ENCODE measurements at regions not wholly inside any gene's neighbourhood (a gene's known extent, or its start where the extent isn't known, plus 50 kb on each side); places are given as distances from the start of the nearest gene placed in this dataset.

DNA sequence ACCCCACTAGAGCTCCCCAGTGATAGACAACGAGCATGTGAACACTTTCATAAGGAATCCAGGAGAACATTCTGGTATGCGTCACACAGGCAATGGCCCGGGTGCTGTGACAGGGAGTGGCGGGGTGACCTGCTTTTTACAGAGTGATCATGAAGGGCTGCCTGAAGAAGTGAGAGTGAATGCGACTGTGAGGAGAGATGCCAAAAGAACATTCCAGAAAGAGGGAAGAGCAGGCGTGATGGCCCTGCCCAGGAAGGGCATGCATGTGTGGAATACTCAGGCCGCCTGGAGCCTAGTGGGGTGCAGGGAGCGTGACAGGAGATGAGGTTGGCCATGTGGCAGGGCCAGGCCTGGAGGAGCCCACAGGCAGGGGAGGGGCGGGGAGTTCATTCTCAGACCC lies 53.8 kb downstream of the FZD10 start:
- DNase-seq: no peak

- no peak for DNase-seq
Observed at GRCh38 chr12:130218682-130219081, 56.4 kb downstream of the FZD10 start.

DNA sequence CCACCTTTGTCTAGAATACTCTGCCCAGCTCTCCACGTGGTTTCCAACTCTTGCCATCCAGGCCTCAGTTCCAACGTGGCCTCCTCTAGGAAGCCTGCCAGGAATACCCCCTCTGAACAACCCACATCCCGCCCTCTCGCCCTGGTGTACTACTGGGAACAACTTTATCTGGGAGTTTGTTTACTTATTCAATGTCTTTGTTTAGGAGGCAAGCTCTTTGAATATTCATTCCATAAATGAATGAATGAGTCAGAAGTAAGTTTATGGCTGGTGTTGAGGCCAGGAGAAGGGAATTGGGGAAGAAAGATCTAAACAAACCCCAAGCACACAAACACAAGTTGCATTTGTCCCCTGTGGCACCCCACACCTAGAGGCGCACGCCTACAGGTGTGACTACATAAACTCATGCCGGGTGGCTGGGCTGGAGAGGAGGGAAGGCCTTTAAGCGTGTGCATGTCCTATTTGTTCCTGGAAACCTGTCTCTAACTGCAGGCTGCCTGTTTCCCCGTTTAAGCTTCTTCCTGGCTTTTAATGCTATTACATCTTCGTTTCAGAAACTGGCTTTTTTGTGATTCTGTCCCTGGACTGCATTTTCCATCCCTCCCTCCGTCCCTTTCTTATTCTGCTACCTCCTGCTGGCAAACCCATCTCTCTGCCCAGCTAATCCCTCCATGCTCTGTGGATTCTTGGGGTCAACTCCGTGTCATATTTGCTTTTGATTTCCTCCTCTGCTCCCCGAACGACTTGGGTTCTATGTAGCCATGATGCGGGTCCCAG lies 57.9 kb downstream of the FZD10 start:
- no peak for DNase-seq

DNA sequence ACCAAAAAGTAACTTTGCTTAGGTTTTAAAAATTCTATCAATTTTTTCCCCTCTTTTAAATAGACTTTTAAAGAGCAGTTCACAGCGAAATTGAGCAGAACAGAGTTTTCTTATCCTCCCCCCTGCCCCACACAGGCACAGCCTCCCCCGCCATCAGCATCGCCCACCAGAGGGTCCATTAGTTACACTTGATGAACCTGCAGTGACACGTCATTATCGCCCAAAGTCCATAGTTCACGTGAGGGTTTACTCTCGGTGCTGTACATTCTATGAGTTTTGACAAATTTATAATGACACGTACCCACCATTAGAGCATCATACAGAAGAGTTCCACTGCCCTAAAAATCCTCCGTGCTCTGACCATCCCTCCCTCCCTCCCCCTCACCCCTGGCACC lies 58.4 kb downstream of the FZD10 start:
- DNase-seq: no peak

DNA sequence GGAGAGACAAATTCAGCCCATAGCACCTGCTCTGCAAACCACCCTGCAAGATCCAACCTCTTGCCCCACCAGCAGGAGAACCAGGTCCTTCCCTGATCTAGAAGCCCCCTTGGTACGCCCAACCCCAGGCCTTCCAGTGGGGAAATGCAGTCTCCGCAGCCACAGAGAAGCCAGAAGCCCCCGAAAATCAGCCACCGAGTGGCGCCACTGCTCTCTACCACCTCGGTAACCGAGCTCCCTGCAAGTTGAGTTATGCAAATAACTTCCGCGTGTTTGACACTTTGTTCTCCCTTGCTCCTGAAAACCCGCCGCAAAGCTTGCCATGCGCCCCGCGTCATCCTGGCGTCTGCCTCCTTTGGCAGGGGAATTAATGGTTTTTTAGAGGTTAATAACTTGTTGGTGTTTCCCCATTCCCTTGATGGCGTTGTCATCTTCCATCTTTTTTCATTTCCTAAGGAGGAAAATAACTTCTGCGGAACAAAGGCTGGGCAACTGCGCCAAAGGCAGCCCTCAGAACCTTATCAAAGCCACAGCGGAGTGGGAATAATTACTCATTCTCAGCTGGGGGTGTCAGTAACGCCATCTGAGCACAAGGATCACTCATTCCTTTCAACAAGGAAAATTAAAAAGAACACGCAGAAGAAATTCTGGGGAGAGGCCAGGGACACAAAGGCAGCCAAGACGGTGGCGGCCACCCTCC lies 60.4 kb downstream of the FZD10 start:
- DNase-seq: no peak

DNA sequence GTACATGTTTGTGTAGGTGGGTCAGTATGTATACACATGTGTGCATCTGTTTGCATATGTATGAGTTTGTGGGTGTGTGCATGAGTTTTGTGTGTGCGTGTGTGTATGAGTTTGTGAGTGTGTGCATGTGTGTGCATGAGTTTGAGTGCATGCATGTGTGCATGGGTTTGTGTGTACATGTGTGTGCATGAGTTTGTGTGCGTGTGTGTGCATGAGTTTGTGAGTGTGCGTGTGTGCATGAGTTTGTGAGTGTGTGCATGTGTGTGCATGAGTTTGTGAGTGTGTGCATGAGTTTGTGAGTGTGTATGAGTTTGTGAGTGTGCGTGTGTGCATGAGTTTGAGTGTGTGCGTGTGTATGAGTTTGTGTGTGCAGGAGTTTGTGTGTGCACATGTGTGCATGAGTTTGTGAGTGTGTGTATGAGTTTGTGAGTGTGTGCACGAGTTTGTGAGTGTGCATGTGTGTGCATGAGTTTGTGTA lies 61.5 kb downstream of the FZD10 start:
- DNase-seq: no peak

- DNase-seq: no peak
Observed at GRCh38 chr12:130224613-130225012, 62.3 kb downstream of the FZD10 start.

- no peak for DNase-seq
Observed at GRCh38 chr12:130225347-130225746, 63.1 kb downstream of the FZD10 start.

DNA sequence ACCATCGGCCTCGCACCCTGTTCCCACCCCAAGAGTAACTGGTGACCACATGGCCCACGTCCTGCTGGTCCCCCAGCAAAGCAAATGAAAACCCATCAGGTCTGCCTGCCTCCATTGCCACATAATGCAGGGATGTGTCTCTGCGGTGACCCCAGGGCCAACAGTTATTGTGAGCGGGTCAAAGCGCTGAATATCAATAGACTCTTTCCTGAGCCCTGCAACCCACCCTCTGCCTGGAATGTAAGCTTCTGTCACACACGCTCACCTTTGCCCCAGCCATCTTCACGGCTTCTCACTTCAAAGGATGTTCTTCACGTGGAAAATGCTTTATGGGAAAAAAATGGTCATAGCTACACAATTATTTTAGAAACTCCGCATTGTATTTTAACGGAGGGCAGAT lies 63.9 kb downstream of the FZD10 start:
- DNase-seq: no peak

GRCh38 chr12:130226771-130227170 lies 64.5 kb downstream of the FZD10 start:
- no peak for DNase-seq

DNA sequence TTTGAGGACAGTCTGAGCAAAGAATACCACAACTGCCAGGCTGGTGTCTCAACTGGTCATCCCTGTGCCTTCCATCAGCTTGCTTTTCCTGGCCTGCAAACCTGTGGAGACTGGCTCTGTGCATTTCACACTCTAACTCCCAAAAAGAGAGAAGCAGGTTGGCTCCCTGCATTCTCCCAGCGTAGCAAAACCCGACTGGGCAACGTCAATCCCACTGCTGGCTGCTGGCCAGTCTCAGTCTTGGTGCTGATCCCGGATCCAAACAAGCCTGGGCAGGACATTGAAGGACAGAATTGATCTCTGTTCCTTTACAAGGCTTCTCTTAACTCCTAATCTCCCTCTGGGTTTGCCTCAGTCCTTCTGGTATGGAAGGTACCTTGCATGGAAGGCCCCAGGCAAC lies 65.4 kb downstream of the FZD10 start:
- DNase-seq: no peak

GRCh38 chr12:130236446-130236845 lies 74.2 kb downstream of the FZD10 start:
- DNase-seq: no peak

DNA sequence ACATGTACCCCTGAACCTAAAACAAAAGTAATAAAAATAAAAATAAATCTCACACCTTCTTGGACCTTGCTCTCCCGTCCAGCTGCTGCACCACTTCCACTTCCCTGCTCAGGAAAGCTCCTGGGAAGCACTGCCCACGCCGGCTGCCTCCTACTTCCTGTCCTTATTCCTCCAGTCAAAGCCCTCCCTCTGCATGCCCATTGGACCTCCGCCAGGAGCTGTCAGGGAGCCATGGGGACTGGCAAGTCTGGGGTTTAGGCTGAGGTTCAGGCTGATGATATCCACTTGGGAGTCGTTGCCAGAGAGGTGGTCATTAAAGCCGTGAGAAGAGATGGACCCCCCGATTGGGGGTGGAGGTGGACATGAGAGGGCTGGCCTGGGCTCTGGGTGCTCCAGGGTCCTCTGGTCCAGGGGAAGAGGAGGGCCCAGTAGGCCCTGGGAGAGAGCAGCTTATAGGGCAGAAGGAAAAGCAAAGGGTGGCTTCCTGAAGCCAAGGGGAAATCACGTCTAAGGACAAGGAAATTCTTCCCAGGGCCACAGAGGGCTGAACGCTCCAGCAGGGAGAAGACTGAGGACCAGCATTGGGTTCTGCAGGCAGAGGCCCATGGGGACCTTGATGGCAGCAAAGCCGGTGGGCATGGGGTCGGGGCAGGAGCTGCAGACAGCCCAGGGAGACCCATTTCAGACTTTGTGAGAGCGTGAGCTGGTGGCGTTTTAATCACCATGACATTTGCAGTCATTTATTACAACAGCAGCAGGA lies 78.7 kb downstream of the FZD10 start:
- no peak for DNase-seq

DNA sequence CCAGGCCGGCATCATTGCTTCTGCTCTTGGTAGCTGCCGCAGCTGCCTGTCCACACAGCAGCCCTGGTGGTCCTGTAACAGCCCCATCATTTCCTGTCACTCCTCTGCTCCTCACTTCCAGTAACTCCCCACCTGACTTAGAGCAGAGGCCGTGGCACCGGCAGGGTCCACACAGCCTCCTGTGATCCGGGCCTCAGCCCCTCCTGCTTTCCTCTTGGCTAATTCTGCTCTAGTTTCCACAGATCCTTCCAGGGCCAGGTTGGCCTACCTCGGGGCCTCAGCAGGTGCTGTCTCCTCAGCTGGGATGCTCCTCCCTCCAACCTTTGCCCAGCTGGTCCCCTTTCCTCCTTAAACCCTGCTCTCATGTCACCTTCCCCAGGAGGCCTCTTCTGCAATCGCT lies 80.2 kb downstream of the FZD10 start:
- DNase-seq: no peak

- DNase-seq: no peak
Observed at GRCh38 chr12:130245251-130245650, 83.0 kb downstream of the FZD10 start.

GRCh38 chr12:130246560-130246959 lies 84.3 kb downstream of the FZD10 start:
- DNase-seq: no peak

GRCh38 chr12:130247634-130248237 lies 85.5 kb downstream of the FZD10 start:
- no peak for DNase-seq

DNA sequence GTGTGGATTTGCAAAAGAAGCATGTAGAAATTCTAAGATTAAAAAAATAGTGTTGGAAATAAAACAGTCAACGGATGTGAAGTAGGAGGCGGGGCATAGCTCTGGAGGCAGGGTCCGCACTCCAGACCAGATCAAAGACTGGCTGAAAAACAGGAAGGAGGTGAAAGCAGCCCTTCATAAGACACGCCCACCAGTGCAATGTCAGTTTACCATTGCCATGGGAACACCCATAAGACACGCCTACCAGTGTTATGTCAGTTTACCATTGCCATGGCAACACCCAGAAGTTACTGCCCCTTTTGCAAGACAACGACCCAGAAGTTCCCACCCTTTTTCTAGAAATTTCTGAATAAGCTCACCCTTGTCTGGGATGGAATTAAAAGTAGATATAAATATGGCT lies 87.1 kb downstream of the FZD10 start:
- DNase-seq: no peak

DNA sequence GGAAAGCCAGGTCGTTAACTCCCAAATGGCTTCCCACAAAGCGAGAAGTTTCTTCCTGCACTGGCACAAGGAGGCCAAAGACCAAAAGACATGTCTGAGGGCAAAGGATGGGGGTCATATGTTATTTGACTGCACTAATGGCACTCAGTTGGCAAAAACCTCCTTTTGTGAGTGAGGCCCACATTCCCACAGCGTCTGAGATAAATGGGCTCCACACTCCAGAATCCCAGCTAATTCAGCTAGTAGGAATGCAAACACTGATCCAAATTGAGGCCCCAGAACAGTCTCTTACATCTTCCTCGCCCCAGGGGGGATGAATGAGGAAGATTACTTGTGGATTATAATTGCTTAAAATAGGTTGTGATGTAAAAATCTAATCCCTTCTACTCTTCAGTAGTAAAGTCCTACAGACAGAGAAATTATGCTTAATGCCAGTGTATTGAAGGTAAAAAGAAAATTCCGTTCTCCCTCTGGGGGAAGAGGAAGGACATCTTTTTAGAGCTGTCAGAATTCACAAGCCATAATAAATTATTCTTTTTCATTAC lies 86.4 kb upstream of the PIWIL1 start:
- DNase-seq: no peak

DNA sequence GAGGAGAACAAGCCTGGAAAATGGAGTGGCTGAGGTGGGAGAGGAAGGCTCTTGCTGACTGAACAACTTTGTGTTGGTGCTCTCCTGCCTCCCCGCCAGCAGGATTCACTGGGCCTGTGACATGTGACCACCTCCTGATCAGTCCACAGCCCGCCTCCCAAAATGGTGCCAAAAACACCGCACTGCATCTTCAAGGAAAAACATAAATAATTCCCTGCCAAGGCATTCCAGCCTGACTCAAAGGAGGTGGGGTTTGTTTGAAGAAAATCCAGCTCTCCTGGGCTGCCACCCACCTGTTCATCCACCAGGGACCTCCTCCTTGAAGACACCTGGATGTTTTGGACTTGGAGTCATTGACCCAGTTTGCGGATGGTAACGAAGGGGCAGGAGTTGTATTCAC lies 83.8 kb upstream of the PIWIL1 start:
- no peak for DNase-seq

GRCh38 chr12:130254461-130255276 lies 83.0 kb upstream of the PIWIL1 start:
- DNase-seq: no peak

DNA sequence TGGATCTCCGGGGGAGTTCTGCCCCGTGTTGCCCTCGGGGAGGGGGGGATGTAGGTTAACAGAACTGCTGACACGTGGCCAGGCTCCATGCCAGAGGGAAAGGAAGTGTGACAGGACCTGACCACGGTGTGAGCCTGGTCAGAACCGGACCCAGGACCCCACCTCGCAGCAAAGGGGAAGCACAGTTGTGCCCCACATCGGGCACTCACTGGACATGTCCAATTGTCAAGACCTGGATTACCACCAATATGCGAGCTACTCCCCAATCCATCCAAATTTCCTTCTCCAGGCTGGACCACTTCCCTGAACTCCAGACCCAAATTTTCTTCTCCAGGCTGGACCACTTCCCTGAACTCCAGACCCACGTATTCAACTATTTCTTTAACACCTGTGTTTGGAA lies 78.8 kb upstream of the PIWIL1 start:
- DNase-seq: no peak
